ENCODE measurements at regions not wholly inside any gene's neighbourhood (a gene's known extent, or its start where the extent isn't known, plus 50 kb on each side); places are given as distances from the start of the nearest gene placed in this dataset.
A peak's percentile ranks its signal among the peaks of the same experiment; 100 is the strongest.

DNA sequence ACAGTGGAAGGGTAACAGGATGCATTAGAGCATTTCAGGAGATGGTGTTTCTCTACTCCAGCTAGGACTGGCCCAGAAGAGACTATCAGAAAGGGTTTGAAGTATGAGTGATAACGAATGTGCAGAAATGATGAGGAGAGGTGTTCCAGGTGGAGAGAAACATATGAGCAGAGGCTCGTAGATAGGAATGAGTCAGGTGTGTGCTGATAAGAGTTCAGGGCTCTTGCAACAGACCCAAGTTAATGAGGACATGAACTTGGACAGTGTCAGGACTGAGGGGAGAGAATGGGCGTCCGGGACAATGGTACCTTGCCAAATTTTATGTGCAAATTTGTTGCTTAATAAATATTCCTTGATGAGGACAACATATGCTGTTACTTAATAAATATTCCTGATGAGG is 183.9 kb upstream of the NFIA start:
- Histone ChIP-seq H3K36me3 (no peaks in the 10 kb centered on the region), H3K4me3 (no peak overlapping the region), H3K4me1 (peaks cover 3 to 54% (median 19%) of the 10 kb centered on the region in 12 donors), H3K9me3 (no peaks in the 10 kb centered on the region), H3K27me3 (no peaks in the 10 kb centered on the region), H3K27ac (peak overlapping the region in 4 of 12 donors; percentile 11 to 64 (median 40))
- ATAC-seq = peak in 1 of 4 donors; percentile 11
- no peak for DNase-seq
- TF ChIP-seq, protein P1, sequence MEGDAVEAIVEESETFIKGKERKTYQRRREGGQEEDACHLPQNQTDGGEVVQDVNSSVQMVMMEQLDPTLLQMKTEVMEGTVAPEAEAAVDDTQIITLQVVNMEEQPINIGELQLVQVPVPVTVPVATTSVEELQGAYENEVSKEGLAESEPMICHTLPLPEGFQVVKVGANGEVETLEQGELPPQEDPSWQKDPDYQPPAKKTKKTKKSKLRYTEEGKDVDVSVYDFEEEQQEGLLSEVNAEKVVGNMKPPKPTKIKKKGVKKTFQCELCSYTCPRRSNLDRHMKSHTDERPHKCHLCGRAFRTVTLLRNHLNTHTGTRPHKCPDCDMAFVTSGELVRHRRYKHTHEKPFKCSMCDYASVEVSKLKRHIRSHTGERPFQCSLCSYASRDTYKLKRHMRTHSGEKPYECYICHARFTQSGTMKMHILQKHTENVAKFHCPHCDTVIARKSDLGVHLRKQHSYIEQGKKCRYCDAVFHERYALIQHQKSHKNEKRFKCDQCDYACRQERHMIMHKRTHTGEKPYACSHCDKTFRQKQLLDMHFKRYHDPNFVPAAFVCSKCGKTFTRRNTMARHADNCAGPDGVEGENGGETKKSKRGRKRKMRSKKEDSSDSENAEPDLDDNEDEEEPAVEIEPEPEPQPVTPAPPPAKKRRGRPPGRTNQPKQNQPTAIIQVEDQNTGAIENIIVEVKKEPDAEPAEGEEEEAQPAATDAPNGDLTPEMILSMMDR (IDR thresholded peaks at IDR 0.05) = no peak
- no peak for TF ChIP-seq POLR2A (IDR thresholded peaks at IDR 0.05)
- intact Hi-C loops (cut with DNase I) = no loop called here
- WGBS, 4 donors = 10 to 35% (median 24%) methylated on average over 4 of the region's 4 CpGs

DNA sequence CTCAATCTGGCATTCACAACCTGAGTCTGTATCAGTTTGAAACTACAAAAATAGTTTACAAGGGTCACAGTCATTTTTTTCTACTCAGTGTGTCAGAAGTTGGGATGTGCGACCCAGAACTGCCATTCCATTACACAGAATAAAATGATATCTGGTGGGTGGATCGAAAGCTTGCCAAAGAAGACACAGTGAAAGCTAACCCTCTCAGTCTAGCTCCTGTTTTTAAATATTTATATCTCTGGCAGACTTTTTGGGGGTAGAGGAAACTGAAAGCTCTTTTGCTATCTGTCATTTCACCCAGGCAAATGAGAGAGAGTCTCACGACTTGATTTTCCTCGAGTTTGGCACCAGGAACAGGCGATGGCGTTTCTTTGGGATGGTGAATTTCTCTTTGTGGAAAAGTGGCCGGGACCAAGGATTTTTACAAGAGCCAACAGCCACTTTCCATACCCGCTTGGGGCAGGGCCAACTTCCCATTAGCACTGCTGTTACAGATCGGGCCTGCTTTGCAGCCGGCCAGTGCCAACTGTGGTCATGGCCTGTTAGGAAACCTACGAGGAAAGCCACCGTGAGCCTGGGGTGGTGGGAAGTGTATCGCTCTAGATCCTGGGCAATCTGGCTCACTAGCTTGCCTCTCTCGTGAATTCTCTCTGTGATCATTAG is 185.5 kb upstream of the NFIA start:
- Histone ChIP-seq H3K4me1 (peaks cover 0 to 47% (median 15%) of the 10 kb centered on the region in 12 donors), H3K4me3 (no peak overlapping the region), H3K36me3 (no peaks in the 10 kb centered on the region), H3K9me3 (no peaks in the 10 kb centered on the region), H3K27me3 (no peaks in the 10 kb centered on the region), H3K27ac (peak overlapping the region; percentile 19 to 83 (median 60))
- no peak for TF ChIP-seq POLR2A (IDR thresholded peaks at IDR 0.05)
- TF ChIP-seq, protein P1 (IDR thresholded peaks at IDR 0.05) = no peak
- DNase-seq (peak in 3 of 5 donors; percentile 18 to 68 (median 53)), ATAC-seq (peak in 3 of 4 donors; percentile 28 to 60 (median 29))
- intact Hi-C loops (cut with DNase I) = no loop called here
- 52 to 66% (median 65%) methylated on average over 14 of the region's 14 CpGs for WGBS, 4 donors

DNA sequence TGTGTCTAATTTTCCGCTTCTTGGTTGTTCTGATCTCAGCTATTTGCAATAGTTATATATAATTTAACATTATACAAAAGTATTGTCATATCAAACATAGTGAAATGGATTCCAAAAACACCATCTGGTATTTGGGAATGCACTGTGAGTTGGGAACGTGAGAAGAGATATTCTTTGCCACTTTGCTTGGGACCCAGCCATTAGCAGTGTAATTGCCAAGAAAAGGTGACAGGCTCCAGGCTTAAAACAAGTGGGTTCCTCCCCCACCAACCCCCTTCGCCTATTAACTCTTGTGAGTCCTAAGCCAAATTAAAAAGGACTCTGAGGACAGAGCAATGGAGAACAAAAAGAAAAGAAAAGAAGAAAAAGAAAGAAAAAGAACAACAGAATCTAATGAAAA is 186.7 kb upstream of the NFIA start:
- H3K27me3 ChIP-seq = no peaks in the 10 kb centered on the region
- peaks cover 0 to 47% (median 15%) of the 10 kb centered on the region in 12 donors for H3K4me1 ChIP-seq
- ATAC-seq (peak; percentile 70 to 83 (median 74)), DNase-seq (peak in 4 of 5 donors; percentile 42 to 73 (median 54))
- H3K27ac ChIP-seq = peak overlapping the region; percentile 11 to 83 (median 60)
- intact Hi-C loops (cut with DNase I) = no loop called here
- WGBS, 4 donors = 40 to 54% (median 44%) methylated on average over 3 of the region's 3 CpGs
- no peaks in the 10 kb centered on the region for H3K36me3 ChIP-seq
- H3K9me3 ChIP-seq = no peaks in the 10 kb centered on the region
- H3K4me3 ChIP-seq = no peak overlapping the region
- TF ChIP-seq, protein P1 (IDR thresholded peaks at IDR 0.05) = no peak
- TF ChIP-seq POLR2A (IDR thresholded peaks at IDR 0.05) = no peak

DNA sequence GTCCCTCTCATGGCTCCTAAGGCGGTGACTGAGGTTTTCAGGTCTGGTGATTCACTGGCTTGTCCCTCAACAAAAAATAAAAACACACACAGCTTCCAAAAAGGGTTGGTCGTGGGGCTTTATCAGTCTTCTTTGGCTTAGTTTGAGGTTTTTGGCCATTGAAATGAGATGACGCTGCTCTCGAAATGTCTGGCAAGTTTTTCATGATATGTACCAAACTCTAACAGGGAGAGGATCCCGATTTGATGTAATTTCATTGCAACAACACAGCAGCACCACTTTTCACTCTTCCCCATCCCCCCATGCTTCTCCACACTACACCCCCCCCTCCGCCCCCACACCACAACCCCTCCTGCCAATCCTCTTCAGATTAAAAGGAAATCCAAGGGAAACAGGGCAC is 187.1 kb upstream of the NFIA start:
- intact Hi-C loops (cut with DNase I) = no loop called here
- no peaks in the 10 kb centered on the region for H3K36me3 ChIP-seq
- ATAC-seq (peak in 2 of 4 donors; percentile 45 to 68), DNase-seq (no peak)
- H3K4me1 ChIP-seq = peaks cover 0 to 47% (median 15%) of the 10 kb centered on the region in 12 donors
- H3K9me3 ChIP-seq = no peaks in the 10 kb centered on the region
- H3K4me3 ChIP-seq = no peak overlapping the region
- no peak for TF ChIP-seq POLR2A (IDR thresholded peaks at IDR 0.05)
- TF ChIP-seq, protein P1 (IDR thresholded peaks at IDR 0.05) = no peak
- peak overlapping the region in 10 of 12 donors; percentile 19 to 83 (median 60) for H3K27ac ChIP-seq
- H3K27me3 ChIP-seq = no peaks in the 10 kb centered on the region
- 37 to 59% (median 43%) methylated on average over 6 of the region's 6 CpGs for WGBS, 4 donors
